HG02623 (cell line): ENCODE measurements at regions not wholly inside any gene's neighbourhood (a gene's known extent, or its start where the extent isn't known, plus 50 kb on each side); places are given as distances from the start of the nearest gene placed in this dataset.
"Not testable (repeated sequence)": the region's sequence is repeated elsewhere in the genome, so short reads cannot be mapped to it uniquely, and the experiment has no call there.

Experiments used
- ATAC-seq: cut with Tn5 transposase; IDR thresholded peaks from one replicate; pipeline ENCODE4 v1.9.1; 2021; ENCODE audit warnings: moderate library complexity; ENCODE audit not compliant: unreplicated experiment

GRCh38 chr13:55777612-55778011 is 1363.1 kb upstream of the PRR20A start:
- no peak for ATAC-seq

GRCh38 chr13:55783841-55784240 is 1356.9 kb upstream of the PRR20A start:
- no peak for ATAC-seq

- ATAC-seq, result no peak
These were observed 1352.2 kb upstream of the PRR20A start for GRCh38 chr13:55788548-55788947.

GRCh38 chr13:55792544-55793193 is 1348.0 kb upstream of the PRR20A start:
- ATAC-seq, result no peak

GRCh38 chr13:55815458-55816033 is 1325.2 kb upstream of the PRR20A start:
- ATAC-seq, result no peak

GRCh38 chr13:55816976-55817601 is 1323.6 kb upstream of the PRR20A start:
- no peak for ATAC-seq

- ATAC-seq, result no peak
These were observed 1319.9 kb upstream of the PRR20A start for GRCh38 chr13:55820817-55821216.

GRCh38 chr13:55869648-55870047 is 1271.1 kb upstream of the PRR20A start:
- ATAC-seq, result no peak

- ATAC-seq, result no peak
These were observed 1253.2 kb upstream of the PRR20A start for GRCh38 chr13:55887561-55887960.

- no peak for ATAC-seq
These were observed 1247.2 kb upstream of the PRR20A start for GRCh38 chr13:55893540-55893939.

GRCh38 chr13:55937180-55937579 is 1203.5 kb upstream of the PRR20A start:
- ATAC-seq, result no peak

GRCh38 chr13:55948175-55948574 is 1192.5 kb upstream of the PRR20A start:
- ATAC-seq, result no peak

GRCh38 chr13:55963934-55964333 is 1176.8 kb upstream of the PRR20A start:
- no peak for ATAC-seq

- ATAC-seq, result no peak
These were observed 1173.7 kb upstream of the PRR20A start for GRCh38 chr13:55967055-55967454.

- no peak for ATAC-seq
These were observed 1163.3 kb upstream of the PRR20A start for GRCh38 chr13:55977436-55977835.

GRCh38 chr13:55981381-55981780 is 1159.3 kb upstream of the PRR20A start:
- no peak for ATAC-seq

GRCh38 chr13:55984026-55984425 is 1156.7 kb upstream of the PRR20A start:
- not testable (repeated sequence) for ATAC-seq

GRCh38 chr13:55990631-55991030 is 1150.1 kb upstream of the PRR20A start:
- no peak for ATAC-seq

- ATAC-seq, result no peak
These were observed 1149.1 kb upstream of the PRR20A start for GRCh38 chr13:55991666-55992065.

- no peak for ATAC-seq
These were observed 1148.6 kb upstream of the PRR20A start for GRCh38 chr13:55992145-55992544.

- ATAC-seq, result no peak
These were observed 1141.0 kb upstream of the PRR20A start for GRCh38 chr13:55999709-56000108.

- no peak for ATAC-seq
These were observed 1131.3 kb upstream of the PRR20A start for GRCh38 chr13:56009418-56009817.
